ENCODE measurements at regions not wholly inside any gene's neighbourhood (a gene's known extent, or its start where the extent isn't known, plus 50 kb on each side); places are given as distances from the start of the nearest gene placed in this dataset.
"Not testable (repeated sequence)": the region's sequence is repeated elsewhere in the genome, so short reads cannot be mapped to it uniquely, and the experiment has no call there.

GRCh38 chr4:49570248-49570647, 584.2 kb downstream of the CWH43 start:
- H3K9me3 Mint-ChIP-seq (ENCODE audit: unreplicated experiment) = peaks cover 30% of the 10 kb centered on the region
- intact Hi-C loops (cut with micrococcal nuclease); H3K27me3 Mint-ChIP-seq (ENCODE audit: insufficient read depth, unreplicated experiment); H3K4me1 Mint-ChIP-seq (ENCODE audit: insufficient read depth, unreplicated experiment); H3K36me3 Mint-ChIP-seq (ENCODE audit: insufficient read depth, unreplicated experiment); H3K4me3 Mint-ChIP-seq (ENCODE audit: unreplicated experiment); CTCF ChIA-PET; POLR2A ChIA-PET; DNase-seq (ENCODE audit: unreplicated experiment); BruUV-seq (replicated peaks); H3K27ac Mint-ChIP-seq (ENCODE audit: low read depth, unreplicated experiment): not testable (repeated sequence)

GRCh38 chr4:49573666-49574215, 587.7 kb downstream of the CWH43 start:
- peaks cover 45% of the 10 kb centered on the region for H3K9me3 Mint-ChIP-seq (ENCODE audit: unreplicated experiment)
- CTCF ChIA-PET = not testable (repeated sequence)

GRCh38 chr4:49575250-49575649, 589.2 kb downstream of the CWH43 start:
- peaks cover 37% of the 10 kb centered on the region for H3K9me3 Mint-ChIP-seq (ENCODE audit: unreplicated experiment)
- H3K4me3 Mint-ChIP-seq (ENCODE audit: unreplicated experiment); DNase-seq (ENCODE audit: unreplicated experiment); intact Hi-C loops (cut with micrococcal nuclease); BruUV-seq (replicated peaks); H3K36me3 Mint-ChIP-seq (ENCODE audit: insufficient read depth, unreplicated experiment); CTCF ChIA-PET; POLR2A ChIA-PET; H3K27me3 Mint-ChIP-seq (ENCODE audit: insufficient read depth, unreplicated experiment); H3K4me1 Mint-ChIP-seq (ENCODE audit: insufficient read depth, unreplicated experiment); H3K27ac Mint-ChIP-seq (ENCODE audit: low read depth, unreplicated experiment): not testable (repeated sequence)

More at GRCh38 chr4:49573666-49574215, 587.7 kb downstream of the CWH43 start:
- H3K36me3 Mint-ChIP-seq (ENCODE audit: insufficient read depth, unreplicated experiment); POLR2A ChIA-PET; H3K27ac Mint-ChIP-seq (ENCODE audit: low read depth, unreplicated experiment); H3K27me3 Mint-ChIP-seq (ENCODE audit: insufficient read depth, unreplicated experiment); H3K4me3 Mint-ChIP-seq (ENCODE audit: unreplicated experiment); H3K4me1 Mint-ChIP-seq (ENCODE audit: insufficient read depth, unreplicated experiment); DNase-seq (ENCODE audit: unreplicated experiment); intact Hi-C loops (cut with micrococcal nuclease); BruUV-seq (replicated peaks): not testable (repeated sequence)

GRCh38 chr4:49578371-49578770, 592.3 kb downstream of the CWH43 start:
- H3K27ac Mint-ChIP-seq (ENCODE audit: low read depth, unreplicated experiment); H3K4me3 Mint-ChIP-seq (ENCODE audit: unreplicated experiment); H3K27me3 Mint-ChIP-seq (ENCODE audit: insufficient read depth, unreplicated experiment); DNase-seq (ENCODE audit: unreplicated experiment); POLR2A ChIA-PET; BruUV-seq (replicated peaks); H3K36me3 Mint-ChIP-seq (ENCODE audit: insufficient read depth, unreplicated experiment); CTCF ChIA-PET; H3K4me1 Mint-ChIP-seq (ENCODE audit: insufficient read depth, unreplicated experiment); intact Hi-C loops (cut with micrococcal nuclease): not testable (repeated sequence)
- H3K9me3 Mint-ChIP-seq (ENCODE audit: unreplicated experiment) = peaks cover 22% of the 10 kb centered on the region

GRCh38 chr4:49578899-49579298, 592.8 kb downstream of the CWH43 start:
- H3K36me3 Mint-ChIP-seq (ENCODE audit: insufficient read depth, unreplicated experiment); POLR2A ChIA-PET; intact Hi-C loops (cut with micrococcal nuclease); CTCF ChIA-PET; H3K4me3 Mint-ChIP-seq (ENCODE audit: unreplicated experiment); BruUV-seq (replicated peaks); H3K4me1 Mint-ChIP-seq (ENCODE audit: insufficient read depth, unreplicated experiment); H3K27me3 Mint-ChIP-seq (ENCODE audit: insufficient read depth, unreplicated experiment); DNase-seq (ENCODE audit: unreplicated experiment); H3K27ac Mint-ChIP-seq (ENCODE audit: low read depth, unreplicated experiment): not testable (repeated sequence)
- H3K9me3 Mint-ChIP-seq (ENCODE audit: unreplicated experiment) = peaks cover 22% of the 10 kb centered on the region

- H3K27me3 Mint-ChIP-seq (ENCODE audit: insufficient read depth, unreplicated experiment); DNase-seq (ENCODE audit: unreplicated experiment); H3K27ac Mint-ChIP-seq (ENCODE audit: low read depth, unreplicated experiment); BruUV-seq (replicated peaks); CTCF ChIA-PET; intact Hi-C loops (cut with micrococcal nuclease); H3K4me1 Mint-ChIP-seq (ENCODE audit: insufficient read depth, unreplicated experiment); H3K4me3 Mint-ChIP-seq (ENCODE audit: unreplicated experiment); POLR2A ChIA-PET; H3K36me3 Mint-ChIP-seq (ENCODE audit: insufficient read depth, unreplicated experiment): not testable (repeated sequence)
- H3K9me3 Mint-ChIP-seq (ENCODE audit: unreplicated experiment) = peaks cover 22% of the 10 kb centered on the region
Measured at GRCh38 chr4:49580166-49580565, 594.1 kb downstream of the CWH43 start.

GRCh38 chr4:49588401-49588800, 602.3 kb downstream of the CWH43 start:
- H3K36me3 Mint-ChIP-seq (ENCODE audit: insufficient read depth, unreplicated experiment); H3K27ac Mint-ChIP-seq (ENCODE audit: low read depth, unreplicated experiment); H3K4me3 Mint-ChIP-seq (ENCODE audit: unreplicated experiment); DNase-seq (ENCODE audit: unreplicated experiment); H3K4me1 Mint-ChIP-seq (ENCODE audit: insufficient read depth, unreplicated experiment); CTCF ChIA-PET; H3K9me3 Mint-ChIP-seq (ENCODE audit: unreplicated experiment); BruUV-seq (replicated peaks); POLR2A ChIA-PET; intact Hi-C loops (cut with micrococcal nuclease); H3K27me3 Mint-ChIP-seq (ENCODE audit: insufficient read depth, unreplicated experiment): not testable (repeated sequence)

GRCh38 chr4:49618436-49618835, 632.4 kb downstream of the CWH43 start:
- H3K27me3 Mint-ChIP-seq (ENCODE audit: insufficient read depth, unreplicated experiment); DNase-seq (ENCODE audit: unreplicated experiment); POLR2A ChIA-PET; intact Hi-C loops (cut with micrococcal nuclease); H3K27ac Mint-ChIP-seq (ENCODE audit: low read depth, unreplicated experiment); H3K36me3 Mint-ChIP-seq (ENCODE audit: insufficient read depth, unreplicated experiment); CTCF ChIA-PET; H3K4me1 Mint-ChIP-seq (ENCODE audit: insufficient read depth, unreplicated experiment); BruUV-seq (replicated peaks); H3K4me3 Mint-ChIP-seq (ENCODE audit: unreplicated experiment): not testable (repeated sequence)
- peaks cover 11% of the 10 kb centered on the region for H3K9me3 Mint-ChIP-seq (ENCODE audit: unreplicated experiment)

GRCh38 chr4:49626478-49626877, 640.4 kb downstream of the CWH43 start:
- POLR2A ChIA-PET; H3K4me3 Mint-ChIP-seq (ENCODE audit: unreplicated experiment); DNase-seq (ENCODE audit: unreplicated experiment); intact Hi-C loops (cut with micrococcal nuclease); H3K27ac Mint-ChIP-seq (ENCODE audit: low read depth, unreplicated experiment); H3K36me3 Mint-ChIP-seq (ENCODE audit: insufficient read depth, unreplicated experiment); CTCF ChIA-PET; H3K4me1 Mint-ChIP-seq (ENCODE audit: insufficient read depth, unreplicated experiment); H3K27me3 Mint-ChIP-seq (ENCODE audit: insufficient read depth, unreplicated experiment); BruUV-seq (replicated peaks): not testable (repeated sequence)
- peaks cover 11% of the 10 kb centered on the region for H3K9me3 Mint-ChIP-seq (ENCODE audit: unreplicated experiment)

Measured in MCF 10A (cell line).